Bronchial epithelial cell (primary cell): ENCODE measurements at regions not wholly inside any gene's neighbourhood (a gene's known extent, or its start where the extent isn't known, plus 50 kb on each side); places are given as distances from the start of the nearest gene placed in this dataset.

Experiments
- DNase-seq: peaks from one replicate; pipeline ENCODE4 v3.0.0-alpha.2; 2010; ENCODE audit warnings: low read depth
- FAIRE-seq: peaks from 2 replicates; lab custom pipeline; 2011; peaks lifted over from hg19 to GRCh38; lab: Jason Lieb, UNC
- H3K27me3 ChIP-seq: 2 replicates; pipeline ENCODE4 v1.5.1; 2011; ENCODE audit warnings: low read length; ENCODE audit not compliant: control insufficient read depth, insufficient read depth
- H3K36me3 ChIP-seq: 2 replicates; pipeline ENCODE4 v1.5.1; 2011; ENCODE audit warnings: low read length; ENCODE audit not compliant: control insufficient read depth, insufficient read depth
- H3K4me3 ChIP-seq: 2 replicates; pipeline ENCODE4 v1.5.1; 2011; ENCODE audit warnings: mild to moderate bottlenecking, low read depth, low read length, control low read depth
- TF ChIP-seq, protein P1 (sequence below): IDR thresholded peaks from 2 replicates; pipeline ENCODE4 v1.5.1; 2011; ENCODE audit warnings: mild to moderate bottlenecking, moderate library complexity, low read length, control low read depth, inconsistent platforms; ENCODE audit not compliant: insufficient read depth, severe bottlenecking

GRCh38 chr18:29652797-29653196 lies 1389.7 kb downstream of the DSC3 start:
- Histone ChIP-seq H3K36me3 (no peaks in the 10 kb centered on the region), H3K27me3 (no peaks in the 10 kb centered on the region), H3K4me3 (no peak overlapping the region)
- DNase-seq (peak; percentile 28), FAIRE-seq (no peak)
- TF ChIP-seq, protein P1, sequence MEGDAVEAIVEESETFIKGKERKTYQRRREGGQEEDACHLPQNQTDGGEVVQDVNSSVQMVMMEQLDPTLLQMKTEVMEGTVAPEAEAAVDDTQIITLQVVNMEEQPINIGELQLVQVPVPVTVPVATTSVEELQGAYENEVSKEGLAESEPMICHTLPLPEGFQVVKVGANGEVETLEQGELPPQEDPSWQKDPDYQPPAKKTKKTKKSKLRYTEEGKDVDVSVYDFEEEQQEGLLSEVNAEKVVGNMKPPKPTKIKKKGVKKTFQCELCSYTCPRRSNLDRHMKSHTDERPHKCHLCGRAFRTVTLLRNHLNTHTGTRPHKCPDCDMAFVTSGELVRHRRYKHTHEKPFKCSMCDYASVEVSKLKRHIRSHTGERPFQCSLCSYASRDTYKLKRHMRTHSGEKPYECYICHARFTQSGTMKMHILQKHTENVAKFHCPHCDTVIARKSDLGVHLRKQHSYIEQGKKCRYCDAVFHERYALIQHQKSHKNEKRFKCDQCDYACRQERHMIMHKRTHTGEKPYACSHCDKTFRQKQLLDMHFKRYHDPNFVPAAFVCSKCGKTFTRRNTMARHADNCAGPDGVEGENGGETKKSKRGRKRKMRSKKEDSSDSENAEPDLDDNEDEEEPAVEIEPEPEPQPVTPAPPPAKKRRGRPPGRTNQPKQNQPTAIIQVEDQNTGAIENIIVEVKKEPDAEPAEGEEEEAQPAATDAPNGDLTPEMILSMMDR = no peak

DNA sequence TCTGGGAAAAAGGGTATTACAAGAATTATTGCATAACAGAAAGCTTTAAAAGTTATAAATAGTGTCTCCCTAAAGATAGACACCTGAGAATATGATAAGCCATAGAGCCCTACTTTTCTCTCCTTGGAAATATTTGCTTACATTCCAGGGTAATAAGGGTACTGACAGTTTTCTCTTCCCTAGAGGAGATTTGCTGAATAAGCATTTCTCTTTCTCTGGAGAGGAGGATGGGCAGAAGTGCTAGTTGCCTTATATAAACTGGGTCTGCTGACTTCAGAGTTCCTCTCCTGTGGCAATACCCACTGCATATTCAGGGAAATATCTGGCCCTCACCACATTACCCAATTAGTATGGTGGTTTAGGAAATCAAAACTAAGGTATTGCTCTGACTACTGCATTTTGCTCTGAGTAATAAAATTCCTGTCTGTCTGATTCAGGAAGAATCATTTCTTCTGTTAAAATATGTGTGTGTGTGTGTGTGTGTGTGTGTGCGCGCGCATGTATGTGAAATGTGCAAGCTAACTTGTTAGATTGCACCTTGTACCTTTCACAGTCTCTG lies 1391.3 kb downstream of the DSC3 start:
- Histone ChIP-seq H3K36me3 (no peaks in the 10 kb centered on the region), H3K27me3 (no peaks in the 10 kb centered on the region), H3K4me3 (no peak overlapping the region)
- peak; percentile 89 for DNase-seq
- TF ChIP-seq, protein P1 = no peak
- no peak for FAIRE-seq

GRCh38 chr18:29648891-29649290 lies 1393.7 kb downstream of the DSC3 start:
- no peak for DNase-seq
- Histone ChIP-seq H3K36me3 (no peaks in the 10 kb centered on the region), H3K4me3 (no peak overlapping the region), H3K27me3 (no peaks in the 10 kb centered on the region)
- no peak for FAIRE-seq
- TF ChIP-seq, protein P1 = no peak

DNA sequence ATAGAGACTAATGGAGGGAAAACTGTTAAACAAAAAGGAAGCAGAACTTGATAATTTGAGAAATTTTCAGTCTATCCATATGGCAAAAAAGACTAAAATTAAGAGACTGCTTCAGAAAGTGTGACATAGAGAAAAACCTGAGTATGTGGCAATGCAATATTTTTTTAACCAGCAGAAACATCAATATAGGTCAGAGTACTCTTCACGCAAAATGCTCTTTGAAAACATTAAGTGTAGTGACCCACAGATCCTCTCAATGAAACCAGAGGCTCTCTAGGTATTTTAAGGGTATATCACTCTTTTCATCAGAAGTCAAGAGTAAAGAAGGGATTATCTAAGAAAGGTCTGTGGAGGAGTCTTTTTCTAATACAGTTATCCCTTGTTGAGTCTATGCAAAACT lies 1394.8 kb downstream of the DSC3 start:
- FAIRE-seq (no peak), DNase-seq (no peak)
- no peaks in the 10 kb centered on the region for H3K27me3 ChIP-seq
- TF ChIP-seq, protein P1 = no peak
- H3K36me3 ChIP-seq = no peaks in the 10 kb centered on the region
- no peak overlapping the region for H3K4me3 ChIP-seq

DNA sequence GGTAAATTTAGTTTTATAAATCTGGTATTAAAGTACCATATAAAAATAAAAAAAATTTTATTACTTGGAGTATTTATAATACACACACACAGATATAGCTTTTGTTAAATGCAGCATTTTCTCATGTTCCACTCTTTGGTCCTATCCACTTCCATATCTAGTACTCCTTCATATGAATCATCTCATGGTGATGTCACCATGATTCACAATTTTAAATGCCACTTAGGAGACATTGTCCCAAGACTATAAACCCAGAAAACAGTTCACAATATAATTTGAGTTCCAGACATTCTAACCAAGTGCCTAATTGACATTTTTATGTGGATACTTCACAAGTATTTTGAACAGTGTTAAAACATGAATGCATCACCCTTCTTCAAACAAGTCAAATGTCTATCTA lies 1398.3 kb downstream of the DSC3 start:
- Histone ChIP-seq H3K4me3 (no peak overlapping the region), H3K36me3 (no peaks in the 10 kb centered on the region), H3K27me3 (no peaks in the 10 kb centered on the region)
- TF ChIP-seq, protein P1 = no peak
- DNase-seq (peak; percentile 78), FAIRE-seq (no peak)

DNA sequence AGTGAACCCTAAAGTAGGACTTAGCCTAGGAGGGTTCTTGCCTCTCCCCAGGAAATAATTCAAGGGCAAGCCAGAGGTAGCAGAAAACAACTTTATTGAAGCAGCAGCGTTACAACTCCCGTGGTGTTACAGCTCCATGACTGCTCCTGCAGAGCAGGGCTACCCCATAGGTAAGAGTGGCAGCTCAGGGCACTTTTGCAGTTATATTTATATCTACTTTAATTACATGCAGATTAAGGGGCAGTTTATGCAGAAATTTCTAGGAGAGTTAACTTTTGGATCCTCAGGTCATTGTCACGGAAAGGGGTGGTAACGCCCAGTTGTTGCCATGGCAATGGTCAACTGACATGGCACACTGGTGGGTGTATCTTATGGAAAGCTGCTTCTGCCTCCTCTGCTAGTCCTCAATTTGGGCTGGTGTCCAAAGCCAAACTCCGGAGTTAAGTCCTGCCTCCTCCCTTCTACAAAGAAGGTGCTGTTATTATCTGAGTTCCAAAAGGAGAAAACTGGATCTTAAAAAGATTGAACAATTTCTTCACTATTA lies 1413.0 kb downstream of the DSC3 start:
- DNase-seq = no peak
- no peak for FAIRE-seq
- Histone ChIP-seq H3K27me3 (no peaks in the 10 kb centered on the region), H3K36me3 (no peaks in the 10 kb centered on the region), H3K4me3 (no peak overlapping the region)
- TF ChIP-seq, protein P1 = no peak
